A549 (cell line): ENCODE measurements at regions not wholly inside any gene's neighbourhood (a gene's known extent, or its start where the extent isn't known, plus 50 kb on each side); places are given as distances from the start of the nearest gene placed in this dataset.

Experiments used
- ATAC-seq, 2 experiments: fragments of 200-7000 bp in 1 of 2; fragments of >200 bp in 1 of 2; cut with Nextera tagmentation in 1 of 2; cut with Tn5 transposase in 1 of 2; 3 replicates each; pipeline versions ENCODE4 v1.8.0 to v1.9.1; 2018 to 2020; ENCODE audit warnings: mild to moderate bottlenecking in 1 of 2, moderate library complexity in 1 of 2
- CTCF ChIA-PET: fragments of 300-600 bp; sonication (Branson Sonifier 250); formaldehyde crosslinking; extraction: SDS; loops from one replicate; lab custom pipeline; 2021; ENCODE audit warnings: antibody characterized with exemption, inconsistent platforms; lab: Yijun Ruan, JAX
- POLR2A ChIA-PET: fragments of 350-600 bp; formaldehyde crosslinking; extraction: SDS; loops from one replicate; lab custom pipeline; 2021; ENCODE audit warnings: antibody characterized with exemption, inconsistent platforms; lab: Yijun Ruan, JAX
- DNase-seq, 2 experiments: peaks; one replicate each; pipeline versions ENCODE4 v3.0.0 to v3.0.0-alpha.2; 2011 to 2016; ENCODE audit warnings: low read depth in 1 of 2, low spot score in 1 of 2
- FAIRE-seq: peaks from 2 replicates; lab custom pipeline; 2011; peaks lifted over from hg19 to GRCh38; lab: Jason Lieb, UNC
- H3K27ac ChIP-seq, 2 experiments: fragments of >200 bp; sonication (Bioruptor Twin); formaldehyde crosslinking; 3 replicates each; pipeline ENCODE4 v1.5.1; 2016 to 2017
- H3K4me1 ChIP-seq: fragments of >200 bp; sonication (Bioruptor Twin); formaldehyde crosslinking; 3 replicates; pipeline ENCODE4 v1.6.1; 2016
- H3K4me2 ChIP-seq: fragments of >200 bp; sonication (Bioruptor Twin); formaldehyde crosslinking; 3 replicates; pipeline ENCODE4 v1.6.1; 2016
- H3K4me3 ChIP-seq: fragments of >200 bp; sonication (Bioruptor Twin); formaldehyde crosslinking; 3 replicates; pipeline ENCODE4 v1.5.1; 2016
- H3K9me3 ChIP-seq: fragments of >200 bp; sonication (Bioruptor Twin); formaldehyde crosslinking; 3 replicates; pipeline ENCODE4 v1.6.1; 2016
- CEBPB ChIP-seq, 2 experiments: fragments of >200 bp in 1 of 2; sonication (Bioruptor Twin) in 1 of 2; formaldehyde crosslinking in 1 of 2; IDR thresholded peaks; 2 replicates each; pipeline ENCODE4 v1.6.1; 2012 to 2016
- CHD2 ChIP-seq: fragments of 150-350 bp; IDR thresholded peaks from 2 replicates; pipeline ENCODE4 v1.6.1; 2014; ENCODE audit warnings: low read length; ENCODE audit not compliant: partially characterized antibody
- EHF ChIP-seq: fragments of 250-450 bp; sonication (Bioruptor Pico); IDR thresholded peaks from 2 replicates; pipeline ENCODE4 v1.5.0; 2020; ENCODE audit warnings: mild to moderate bottlenecking
- FOSB ChIP-seq: fragments of 250-450 bp; sonication (Bioruptor Pico); IDR thresholded peaks from 2 replicates; pipeline ENCODE4 v1.5.0; 2020; ENCODE audit warnings: mild to moderate bottlenecking, moderate library complexity
- FOXS1 ChIP-seq: fragments of 250-450 bp; sonication (Bioruptor Pico); IDR thresholded peaks from 2 replicates; pipeline ENCODE4 v1.5.0; 2020; ENCODE audit warnings: mild to moderate bottlenecking, moderate library complexity
- HDAC2 ChIP-seq: fragments of 200-600 bp; sonication (generic); IDR thresholded peaks from 2 replicates; pipeline ENCODE4 v1.6.1; 2016
- HEYL ChIP-seq: fragments of 250-450 bp; sonication (Bioruptor Pico); IDR thresholded peaks from 2 replicates; pipeline ENCODE4 v1.8.0; 2021; ENCODE audit warnings: mild to moderate bottlenecking, moderate library complexity
- JUN ChIP-seq, 2 experiments: fragments of >200 bp; sonication (Bioruptor Twin); formaldehyde crosslinking; IDR thresholded peaks; 2 replicates in 1 of 2; 3 replicates in 1 of 2; pipeline ENCODE4 v1.6.1; 2016 to 2017
- KDM5A ChIP-seq: fragments of 200-600 bp; sonication (generic); IDR thresholded peaks from 2 replicates; pipeline ENCODE4 v1.6.1; 2016; ENCODE audit warnings: antibody characterized with exemption, mild to moderate bottlenecking
- NR3C1 ChIP-seq: fragments of >200 bp; sonication (Bioruptor Twin); formaldehyde crosslinking; IDR thresholded peaks from 3 replicates; pipeline ENCODE4 v1.6.1; 2017
- RAD21 ChIP-seq, 2 experiments: fragments of >200 bp in 1 of 2; sonication (Bioruptor Twin) in 1 of 2; formaldehyde crosslinking in 1 of 2; IDR thresholded peaks in 1 of 2; conservative IDR thresholded peaks in 1 of 2; 2 replicates in 1 of 2; 3 replicates in 1 of 2; pipeline ENCODE4 v1.6.1; 2012 to 2018; ENCODE audit warnings: inconsistent platforms in 1 of 2
- RCOR1 ChIP-seq: fragments of 150-350 bp; IDR thresholded peaks from 2 replicates; pipeline ENCODE4 v1.6.1; 2014; ENCODE audit warnings: antibody characterized with exemption, low read length, low read depth
- REST ChIP-seq: fragments of 200-600 bp; sonication (generic); IDR thresholded peaks from 2 replicates; pipeline ENCODE4 v1.6.1; 2016; ENCODE audit warnings: antibody characterized with exemption, mild to moderate bottlenecking, moderate library complexity
- RFX5 ChIP-seq: fragments of 450-650 bp; IDR thresholded peaks from 2 replicates; pipeline ENCODE4 v1.7.1; 2014; ENCODE audit warnings: antibody characterized with exemption, mild to moderate bottlenecking, moderate library complexity
- TFCP2L1 ChIP-seq: fragments of 250-450 bp; sonication (Bioruptor Pico); IDR thresholded peaks from 2 replicates; pipeline ENCODE4 v1.5.0; 2021; ENCODE audit warnings: mild to moderate bottlenecking
- WGBS: methylation state at CpG from one replicate; pipeline ENCODE4 v1.1.6; 2017; ENCODE audit errors: missing lambda C conversion rate; 5-methylcytosine and 5-hydroxymethylcytosine counted together
- TF ChIP-seq, protein P1 (sequence below): IDR thresholded peaks from 2 replicates; pipeline ENCODE4 v1.6.1; 2012
- TF ChIP-seq, protein P2 (sequence below): fragments of >200 bp; sonication (Bioruptor Twin); formaldehyde crosslinking; IDR thresholded peaks from 3 replicates; pipeline ENCODE4 v1.6.1; 2016
- TF ChIP-seq, protein P3 (sequence below): fragments of 150-350 bp; IDR thresholded peaks from 2 replicates; pipeline ENCODE4 v1.6.1; 2014; ENCODE audit warnings: low read depth, mild to moderate bottlenecking, low read length

- no peak for ATAC-seq
Measured at GRCh38 chr2:203804764-203805485, 62.6 kb upstream of the CTLA4 start.

DNA sequence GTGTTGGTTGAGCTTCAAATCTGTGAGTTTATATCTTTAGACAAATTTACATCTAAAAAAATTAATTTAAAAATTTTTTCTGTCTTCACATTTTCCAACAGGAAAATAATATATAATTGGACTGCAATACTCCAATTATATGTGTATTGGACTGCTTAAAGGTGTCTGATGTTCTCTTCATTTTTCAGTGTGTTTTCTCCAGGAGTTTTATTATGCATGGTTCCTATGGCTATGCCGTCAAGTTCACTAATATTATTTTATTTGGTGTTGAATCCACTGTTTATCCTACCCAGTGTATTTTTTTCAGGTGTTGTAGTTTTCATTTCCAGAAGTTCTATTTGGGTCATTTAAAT is 62.1 kb upstream of the CTLA4 start:
- H3K4me3 ChIP-seq = no peak overlapping the region
- POLR2A ChIA-PET = no interaction called here
- no peak for DNase-seq
- ATAC-seq = no peak
- H3K4me1 ChIP-seq = no peaks in the 10 kb centered on the region
- no peak for FAIRE-seq
- WGBS = 81% methylated on average over 1 of the region's 1 CpG
- no peak overlapping the region for H3K4me2 ChIP-seq
- TF ChIP-seq, protein P1, sequence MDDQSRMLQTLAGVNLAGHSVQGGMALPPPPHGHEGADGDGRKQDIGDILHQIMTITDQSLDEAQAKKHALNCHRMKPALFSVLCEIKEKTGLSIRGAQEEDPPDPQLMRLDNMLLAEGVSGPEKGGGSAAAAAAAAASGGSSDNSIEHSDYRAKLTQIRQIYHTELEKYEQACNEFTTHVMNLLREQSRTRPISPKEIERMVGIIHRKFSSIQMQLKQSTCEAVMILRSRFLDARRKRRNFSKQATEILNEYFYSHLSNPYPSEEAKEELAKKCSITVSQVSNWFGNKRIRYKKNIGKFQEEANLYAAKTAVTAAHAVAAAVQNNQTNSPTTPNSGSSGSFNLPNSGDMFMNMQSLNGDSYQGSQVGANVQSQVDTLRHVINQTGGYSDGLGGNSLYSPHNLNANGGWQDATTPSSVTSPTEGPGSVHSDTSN = no peak
- TF ChIP-seq RAD21 (conservative IDR thresholded peaks at IDR 0.05 in 1 of 2, IDR thresholded peaks at IDR 0.05 in 1 of 2) = no peak
- no peak for TF ChIP-seq NR3C1
- no peak for TF ChIP-seq HEYL
- TF ChIP-seq TFCP2L1 (CRISPR knock-in tag) = no peak
- TF ChIP-seq CEBPB (IDR thresholded peaks at IDR 0.05) = no peak
- TF ChIP-seq RCOR1 = no peak
- no peak for TF ChIP-seq KDM5A
- no peak for TF ChIP-seq REST
- TF ChIP-seq, protein P2, sequence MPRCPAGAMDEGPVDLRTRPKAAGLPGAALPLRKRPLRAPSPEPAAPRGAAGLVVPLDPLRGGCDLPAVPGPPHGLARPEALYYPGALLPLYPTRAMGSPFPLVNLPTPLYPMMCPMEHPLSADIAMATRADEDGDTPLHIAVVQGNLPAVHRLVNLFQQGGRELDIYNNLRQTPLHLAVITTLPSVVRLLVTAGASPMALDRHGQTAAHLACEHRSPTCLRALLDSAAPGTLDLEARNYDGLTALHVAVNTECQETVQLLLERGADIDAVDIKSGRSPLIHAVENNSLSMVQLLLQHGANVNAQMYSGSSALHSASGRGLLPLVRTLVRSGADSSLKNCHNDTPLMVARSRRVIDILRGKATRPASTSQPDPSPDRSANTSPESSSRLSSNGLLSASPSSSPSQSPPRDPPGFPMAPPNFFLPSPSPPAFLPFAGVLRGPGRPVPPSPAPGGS = no peak
- TF ChIP-seq CHD2 = no peak
- no peak for TF ChIP-seq FOSB (CRISPR knock-in tag)
- TF ChIP-seq HDAC2 = no peak
- no peak for TF ChIP-seq EHF (CRISPR knock-in tag)
- TF ChIP-seq FOXS1 (CRISPR knock-in tag) = no peak
- no peak for TF ChIP-seq RFX5
- TF ChIP-seq JUN (IDR thresholded peaks at IDR 0.05) = no peak
- H3K9me3 ChIP-seq = peaks cover 17% of the 10 kb centered on the region; the same call in 2 of the 3 replicates
- H3K27ac ChIP-seq = no peak overlapping the region
- CTCF ChIA-PET = interaction anchor here (0.6 to 2.6 kb wide), 2 partner anchors 10 to 11 kb away, joined by 3 to 10 read pairs; no protein-coding TSS in a partner anchor

More at GRCh38 chr2:203804764-203805485, 62.6 kb upstream of the CTLA4 start:
- H3K9me3 ChIP-seq = peaks cover 17% of the 10 kb centered on the region; the same call in 2 of the 3 replicates
- H3K4me2 ChIP-seq = no peak overlapping the region
- no peak for FAIRE-seq
- TF ChIP-seq FOSB (CRISPR knock-in tag) = no peak
- TF ChIP-seq, protein P3, sequence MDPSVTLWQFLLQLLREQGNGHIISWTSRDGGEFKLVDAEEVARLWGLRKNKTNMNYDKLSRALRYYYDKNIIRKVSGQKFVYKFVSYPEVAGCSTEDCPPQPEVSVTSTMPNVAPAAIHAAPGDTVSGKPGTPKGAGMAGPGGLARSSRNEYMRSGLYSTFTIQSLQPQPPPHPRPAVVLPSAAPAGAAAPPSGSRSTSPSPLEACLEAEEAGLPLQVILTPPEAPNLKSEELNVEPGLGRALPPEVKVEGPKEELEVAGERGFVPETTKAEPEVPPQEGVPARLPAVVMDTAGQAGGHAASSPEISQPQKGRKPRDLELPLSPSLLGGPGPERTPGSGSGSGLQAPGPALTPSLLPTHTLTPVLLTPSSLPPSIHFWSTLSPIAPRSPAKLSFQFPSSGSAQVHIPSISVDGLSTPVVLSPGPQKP = no peak
- TF ChIP-seq HEYL = no peak
- H3K4me1 ChIP-seq = no peaks in the 10 kb centered on the region
- no peak overlapping the region for H3K4me3 ChIP-seq
- no peak for DNase-seq
- ChIA-PET POLR2A (no interaction called here), CTCF (interaction anchor here (0.6 to 2.6 kb wide), 2 partner anchors 10 to 12 kb away, joined by 3 to 10 read pairs; no protein-coding TSS in a partner anchor)
- WGBS = 35% methylated on average over 4 of the region's 4 CpGs
- no peak overlapping the region for H3K27ac ChIP-seq
